SK-N-SH (cell line): ENCODE measurements at regions not wholly inside any gene's neighbourhood (a gene's known extent, or its start where the extent isn't known, plus 50 kb on each side); places are given as distances from the start of the nearest gene placed in this dataset.
"Not testable (repeated sequence)": the region's sequence is repeated elsewhere in the genome, so short reads cannot be mapped to it uniquely, and the experiment has no call there.

Source experiments
- CTCF ChIA-PET: fragments of 300-600, 350-600 bp; formaldehyde crosslinking; extraction: SDS; loops from one replicate; lab custom pipeline; 2021; lab: Yijun Ruan, JAX
- POLR2A ChIA-PET: fragments of 350-600 bp; sonication (Branson Sonifier 250); formaldehyde crosslinking; extraction: SDS; loops from one replicate; lab custom pipeline; 2020; ENCODE audit warnings: antibody characterized with exemption, inconsistent platforms; lab: Yijun Ruan, JAX
- DNase-seq: peaks from one replicate; pipeline ENCODE4 v3.0.0; 2012
- H2AFZ ChIP-seq: fragments of 200-600 bp; sonication (generic); 2 replicates; pipeline ENCODE4 v1.8.1; 2016; ENCODE audit warnings: antibody characterized with exemption, mild to moderate bottlenecking, low read depth
- H3F3A ChIP-seq: fragments of 200-600 bp; sonication (generic); replicated peaks from 2 replicates; pipeline ENCODE3; 2016; ENCODE audit warnings: antibody characterized with exemption, mild to moderate bottlenecking; ENCODE audit not compliant: insufficient read depth
- H3K27ac ChIP-seq, 2 experiments: fragments of 200-500 bp in 1 of 2; fragments of 200-600 bp in 1 of 2; sonication (Bioruptor generic) in 1 of 2; sonication (generic), shearing (Covaris generic) in 1 of 2; 2 replicates each; pipeline versions ENCODE4 v1.5.1 to v1.6.1; 2014 to 2016; ENCODE audit warnings: low read depth in 2 of 2, inconsistent platforms in 1 of 2, low read length in 1 of 2, mild to moderate bottlenecking in 1 of 2, mixed read lengths in 1 of 2
- H3K27me3 ChIP-seq: fragments of 200-600 bp; sonication (generic), shearing (Covaris generic); 2 replicates; pipeline ENCODE4 v1.6.1; 2016; ENCODE audit warnings: mixed run types; ENCODE audit not compliant: insufficient read depth
- H3K36me3 ChIP-seq, 2 experiments: fragments of 200-500 bp in 1 of 2; fragments of 200-600 bp in 1 of 2; sonication (Bioruptor generic) in 1 of 2; sonication (generic) in 1 of 2; replicated peaks in 1 of 2; 2 replicates each; pipeline versions ENCODE3 to v1.5.1; 2014 to 2016; ENCODE audit warnings: low read length in 1 of 2, mild to moderate bottlenecking in 1 of 2; ENCODE audit not compliant: insufficient read depth in 2 of 2, control insufficient read depth in 1 of 2
- H3K4me1 ChIP-seq, 2 experiments: fragments of 200-500 bp in 1 of 2; fragments of 200-600 bp in 1 of 2; sonication (Bioruptor generic) in 1 of 2; sonication (generic), shearing (Covaris generic) in 1 of 2; 2 replicates each; pipeline versions ENCODE4 v1.5.1 to v1.6.1; 2014 to 2016; ENCODE audit warnings: low read depth in 1 of 2, low read length in 1 of 2, mixed run types in 1 of 2; ENCODE audit not compliant: insufficient read depth in 2 of 2, control insufficient read depth in 1 of 2
- H3K4me2 ChIP-seq: fragments of 200-600 bp; sonication (generic), shearing (Covaris generic); 2 replicates; pipeline ENCODE4 v1.6.1; 2017; ENCODE audit warnings: mixed run types
- H3K4me3 ChIP-seq, 2 experiments: fragments of 200-500 bp in 1 of 2; fragments of 200-600 bp in 1 of 2; sonication (Bioruptor generic) in 1 of 2; sonication (generic), shearing (Covaris generic) in 1 of 2; 2 replicates each; pipeline versions ENCODE4 v1.5.1 to v1.8.1; 2014 to 2016; ENCODE audit warnings: low read depth in 2 of 2, inconsistent platforms in 1 of 2, low read length in 1 of 2, mild to moderate bottlenecking in 1 of 2, mixed read lengths in 1 of 2, moderate library complexity in 1 of 2
- H3K79me2 ChIP-seq: fragments of 200-600 bp; sonication (generic); 2 replicates; pipeline ENCODE4 v1.8.1; 2017; ENCODE audit warnings: mild to moderate bottlenecking; ENCODE audit not compliant: insufficient read depth
- H3K9ac ChIP-seq: fragments of 200-600 bp; sonication (generic); 2 replicates; pipeline ENCODE4 v1.6.1; 2017; ENCODE audit warnings: mixed run types
- H3K9me2 ChIP-seq: fragments of 200-600 bp; sonication (generic); 2 replicates; pipeline ENCODE4 v1.6.1; 2017; ENCODE audit warnings: mixed run types
- H3K9me3 ChIP-seq: fragments of 200-600 bp; sonication (generic); 2 replicates; pipeline ENCODE4 v1.6.1; 2017; ENCODE audit warnings: mixed run types, mild to moderate bottlenecking, moderate library complexity
- H4K20me1 ChIP-seq: fragments of 200-600 bp; sonication (generic); 2 replicates; pipeline ENCODE4 v1.6.1; 2017; ENCODE audit warnings: mild to moderate bottlenecking, mixed run types; ENCODE audit not compliant: insufficient read depth
- ELF1 ChIP-seq: IDR thresholded peaks from 2 replicates; pipeline ENCODE4 v1.4.0; 2012
- FOSL2 ChIP-seq: IDR thresholded peaks from 2 replicates; pipeline ENCODE4 v1.4.0; 2012; ENCODE audit warnings: low read depth, mild to moderate bottlenecking, moderate library complexity, borderline replicate concordance
- GABPA ChIP-seq: IDR thresholded peaks from 2 replicates; pipeline ENCODE4 v1.4.0; 2012; ENCODE audit warnings: low read depth, mild to moderate bottlenecking
- IRF3 ChIP-seq: fragments of 150-350 bp; IDR thresholded peaks from 2 replicates; pipeline ENCODE4 v1.6.1; 2016; ENCODE audit warnings: mild to moderate bottlenecking, low read depth, low read length
- JUND ChIP-seq: IDR thresholded peaks from 2 replicates; pipeline ENCODE4 v1.4.0; 2012
- MAX ChIP-seq: IDR thresholded peaks from 2 replicates; pipeline ENCODE4 v1.4.0; 2012; ENCODE audit warnings: low read depth
- MXI1 ChIP-seq: IDR thresholded peaks from 2 replicates; pipeline ENCODE4 v1.6.1; 2012; ENCODE audit warnings: mild to moderate bottlenecking, low read depth, low read length, improper control_type of control experiment
- NFIC ChIP-seq: IDR thresholded peaks from 2 replicates; pipeline ENCODE4 v1.4.0; 2012; ENCODE audit warnings: borderline replicate concordance
- PBX3 ChIP-seq: IDR thresholded peaks from 2 replicates; pipeline ENCODE4; 2012
- RAD21 ChIP-seq: IDR thresholded peaks from 2 replicates; pipeline ENCODE4 v1.6.1; 2012; ENCODE audit warnings: mild to moderate bottlenecking, low read length
- RCOR1 ChIP-seq: fragments of 150-350 bp; IDR thresholded peaks from 2 replicates; pipeline ENCODE4 v1.6.1; 2017; ENCODE audit warnings: antibody characterized with exemption, low read length
- RFX5 ChIP-seq: IDR thresholded peaks from 2 replicates; pipeline ENCODE4 v1.6.1; 2012; ENCODE audit warnings: mild to moderate bottlenecking, improper control_type of control experiment, low read length
- TAF1 ChIP-seq: IDR thresholded peaks from 2 replicates; pipeline ENCODE4 v1.6.1; 2012; ENCODE audit warnings: low read depth, mild to moderate bottlenecking, low read length, moderate library complexity, borderline replicate concordance
- TEAD4 ChIP-seq: IDR thresholded peaks from 2 replicates; pipeline ENCODE4 v1.4.0; 2012; ENCODE audit warnings: mild to moderate bottlenecking, borderline replicate concordance; ENCODE audit not compliant: insufficient read depth
- ZBTB33 ChIP-seq: IDR thresholded peaks from 2 replicates; pipeline ENCODE4 v1.4.0; 2012; ENCODE audit warnings: low read depth, borderline replicate concordance
- WGBS: methylation state at CpG from one replicate; pipeline ENCODE4 v1.1.6; 2017; ENCODE audit warnings: low lambda C conversion rate; 5-methylcytosine and 5-hydroxymethylcytosine counted together

GRCh38 chr16:76125871-76126270 lies 151.3 kb upstream of the CNTNAP4 start:
- POLR2A ChIA-PET = no interaction called here
- H3K9ac ChIP-seq = no peak overlapping the region
- no peaks in the 10 kb centered on the region for H4K20me1 ChIP-seq
- no peaks in the 10 kb centered on the region for H3K27me3 ChIP-seq
- TF ChIP-seq NFIC (no peak), ZBTB33 (no peak), ELF1 (no peak), RCOR1 (no peak), FOSL2 (no peak), RAD21 (no peak), JUND (no peak), RFX5 (no peak), MAX (no peak), TEAD4 (no peak), IRF3 (no peak), GABPA (no peak), PBX3 (no peak), MXI1 (no peak), TAF1 (no peak)
- H2AFZ ChIP-seq = no peak overlapping the region
- H3K4me1 ChIP-seq = no peaks in the 10 kb centered on the region
- no peaks in the 10 kb centered on the region for H3K9me2 ChIP-seq
- no peak overlapping the region for H3K4me2 ChIP-seq
- DNase-seq = no peak
- no peaks in the 10 kb centered on the region for H3K79me2 ChIP-seq
- H3K36me3 ChIP-seq = no peaks in the 10 kb centered on the region
- CTCF ChIA-PET = no interaction called here
- no peaks in the 10 kb centered on the region for H3K9me3 ChIP-seq
- H3K27ac ChIP-seq = no peak overlapping the region
- no peaks in the 10 kb centered on the region for H3F3A ChIP-seq
- no peak overlapping the region for H3K4me3 ChIP-seq

GRCh38 chr16:76138056-76138455 lies 139.1 kb upstream of the CNTNAP4 start:
- H3K36me3 ChIP-seq, POLR2A ChIA-PET, H3K4me1 ChIP-seq, H3K27me3 ChIP-seq, H3K4me2 ChIP-seq, H3K9me3 ChIP-seq, H3K9ac ChIP-seq, DNase-seq, H4K20me1 ChIP-seq, H3K79me2 ChIP-seq, H3K27ac ChIP-seq, H3K4me3 ChIP-seq, H2AFZ ChIP-seq, CTCF ChIA-PET, H3K9me2 ChIP-seq, H3F3A ChIP-seq: not testable (repeated sequence)
- 20% methylated on average over 6 of the region's 6 CpGs for WGBS
